Central memory CD8-positive, alpha-beta T cell (primary cell): ENCODE measurements at regions not wholly inside any gene's neighbourhood (a gene's known extent, or its start where the extent isn't known, plus 50 kb on each side); places are given as distances from the start of the nearest gene placed in this dataset.
"Not testable (repeated sequence)": the region's sequence is repeated elsewhere in the genome, so short reads cannot be mapped to it uniquely, and the experiment has no call there.

ENCODE experiments used
- ATAC-seq: fragments of 150-1000 bp; cut with Tn5 transposase; replicated peaks from 2 replicates; pipeline ENCODE4 v1.10.0; 2022; ENCODE audit warnings: mild to moderate bottlenecking, moderate FRiP score, moderate number of reproducible peaks; ENCODE audit not compliant: poor library complexity, severe bottlenecking; ENCODE audit errors: extremely low read depth
- DNase-seq, 2 donors: peaks; one replicate each; pipeline ENCODE4 v3.0.0; 2021; ENCODE audit warnings: low spot score in 2 of 2
- H3K27ac Mint-ChIP-seq: one replicate; pipeline ENCODE4 v1.8.0; 2022; ENCODE audit warnings: low read depth, mild to moderate bottlenecking, moderate library complexity, mixed read lengths
- H3K27me3 Mint-ChIP-seq: one replicate; pipeline ENCODE4 v1.8.0; 2022; ENCODE audit warnings: mixed read lengths
- H3K36me3 Mint-ChIP-seq: one replicate; pipeline ENCODE4 v1.8.0; 2022; ENCODE audit warnings: mild to moderate bottlenecking, moderate library complexity, mixed read lengths; ENCODE audit not compliant: insufficient read depth
- H3K4me1 Mint-ChIP-seq: one replicate; pipeline ENCODE4 v1.8.0; 2022; ENCODE audit warnings: mixed read lengths
- H3K4me3 Mint-ChIP-seq: one replicate; pipeline ENCODE4 v1.8.0; 2022; ENCODE audit warnings: mild to moderate bottlenecking, moderate library complexity, mixed read lengths
- H3K9me3 Mint-ChIP-seq: one replicate; pipeline ENCODE4 v1.8.0; 2022; ENCODE audit warnings: mixed read lengths

- peaks cover under 1% of the 10 kb centered on the region for H3K36me3 Mint-ChIP-seq
- no peaks in the 10 kb centered on the region for H3K4me1 Mint-ChIP-seq
Observed at GRCh38 chr10:6833458-6834011, 253.5 kb upstream of the PRKCQ start.

GRCh38 chr10:6830981-6831380 is 250.9 kb upstream of the PRKCQ start:
- H3K4me1 Mint-ChIP-seq, H3K27ac Mint-ChIP-seq, H3K9me3 Mint-ChIP-seq, ATAC-seq, DNase-seq, H3K4me3 Mint-ChIP-seq, H3K36me3 Mint-ChIP-seq: not testable (repeated sequence)
- H3K27me3 Mint-ChIP-seq = peaks cover 32% of the 10 kb centered on the region

More at GRCh38 chr10:6833458-6834011, 253.5 kb upstream of the PRKCQ start:
- Mint-ChIP-seq H3K27me3 (peaks cover 32% of the 10 kb centered on the region), H3K27ac (no peak overlapping the region), H3K4me3 (no peak overlapping the region), H3K9me3 (no peaks in the 10 kb centered on the region)
- ATAC-seq (no peak), DNase-seq (no peak)

- ATAC-seq, H3K4me3 Mint-ChIP-seq, H3K4me1 Mint-ChIP-seq, H3K9me3 Mint-ChIP-seq, H3K27ac Mint-ChIP-seq, DNase-seq, H3K36me3 Mint-ChIP-seq: not testable (repeated sequence)
- peaks cover 10% of the 10 kb centered on the region for H3K27me3 Mint-ChIP-seq
Observed at GRCh38 chr10:6824793-6825192, 244.7 kb upstream of the PRKCQ start.

- peaks cover 18% of the 10 kb centered on the region for H3K27me3 Mint-ChIP-seq
- peaks cover 3% of the 10 kb centered on the region for H3K36me3 Mint-ChIP-seq
- H3K4me1 Mint-ChIP-seq = no peaks in the 10 kb centered on the region
- DNase-seq = no peak
- no peak overlapping the region for H3K27ac Mint-ChIP-seq
- H3K4me3 Mint-ChIP-seq = no peak overlapping the region
- no peak for ATAC-seq
- no peaks in the 10 kb centered on the region for H3K9me3 Mint-ChIP-seq
Observed at GRCh38 chr10:6823770-6824169, 243.7 kb upstream of the PRKCQ start.

- peak; percentile 19 for ATAC-seq
- peaks cover 3% of the 10 kb centered on the region for H3K36me3 Mint-ChIP-seq
- H3K9me3 Mint-ChIP-seq = no peaks in the 10 kb centered on the region
- no peaks in the 10 kb centered on the region for H3K4me1 Mint-ChIP-seq
- no peak overlapping the region for H3K4me3 Mint-ChIP-seq
- no peak for DNase-seq
- peaks cover 48% of the 10 kb centered on the region for H3K27me3 Mint-ChIP-seq
- no peak overlapping the region for H3K27ac Mint-ChIP-seq
Observed at GRCh38 chr10:6819301-6819700, 239.2 kb upstream of the PRKCQ start.

- H3K4me1 Mint-ChIP-seq = no peaks in the 10 kb centered on the region
- no peak overlapping the region for H3K27ac Mint-ChIP-seq
- H3K9me3 Mint-ChIP-seq = no peaks in the 10 kb centered on the region
- peaks cover 3% of the 10 kb centered on the region for H3K36me3 Mint-ChIP-seq
- DNase-seq (no peak), ATAC-seq (no peak)
- no peak overlapping the region for H3K4me3 Mint-ChIP-seq
- peaks cover 56% of the 10 kb centered on the region for H3K27me3 Mint-ChIP-seq
Observed at GRCh38 chr10:6817770-6818169, 237.7 kb upstream of the PRKCQ start.

GRCh38 chr10:6815346-6815745 is 235.3 kb upstream of the PRKCQ start:
- ATAC-seq (no peak), DNase-seq (no peak)
- Mint-ChIP-seq H3K4me3 (no peak overlapping the region), H3K36me3 (peaks cover 3% of the 10 kb centered on the region), H3K9me3 (no peaks in the 10 kb centered on the region), H3K27ac (no peak overlapping the region), H3K4me1 (no peaks in the 10 kb centered on the region), H3K27me3 (peaks cover 78% of the 10 kb centered on the region)

- no peaks in the 10 kb centered on the region for H3K4me1 Mint-ChIP-seq
- no peaks in the 10 kb centered on the region for H3K9me3 Mint-ChIP-seq
- peaks cover 74% of the 10 kb centered on the region for H3K27me3 Mint-ChIP-seq
- no peak for ATAC-seq
- H3K36me3 Mint-ChIP-seq = no peaks in the 10 kb centered on the region
- no peak overlapping the region for H3K27ac Mint-ChIP-seq
- DNase-seq = no peak
- H3K4me3 Mint-ChIP-seq = no peak overlapping the region
Observed at GRCh38 chr10:6813856-6814255, 233.8 kb upstream of the PRKCQ start.

GRCh38 chr10:6813306-6813705 is 233.2 kb upstream of the PRKCQ start:
- no peak overlapping the region for H3K4me3 Mint-ChIP-seq
- H3K36me3 Mint-ChIP-seq = no peaks in the 10 kb centered on the region
- no peaks in the 10 kb centered on the region for H3K9me3 Mint-ChIP-seq
- DNase-seq = no peak
- H3K27ac Mint-ChIP-seq = no peak overlapping the region
- H3K4me1 Mint-ChIP-seq = no peaks in the 10 kb centered on the region
- H3K27me3 Mint-ChIP-seq = peaks cover 74% of the 10 kb centered on the region
- ATAC-seq = no peak

GRCh38 chr10:6811153-6811552 is 231.1 kb upstream of the PRKCQ start:
- peaks cover 72% of the 10 kb centered on the region for H3K27me3 Mint-ChIP-seq
- DNase-seq = no peak

GRCh38 chr10:6803427-6803783 is 223.3 kb upstream of the PRKCQ start:
- no peak for ATAC-seq
- DNase-seq = no peak
- no peaks in the 10 kb centered on the region for H3K36me3 Mint-ChIP-seq
- no peak overlapping the region for H3K4me3 Mint-ChIP-seq
- H3K27ac Mint-ChIP-seq = no peak overlapping the region
- H3K9me3 Mint-ChIP-seq = no peaks in the 10 kb centered on the region
- H3K27me3 Mint-ChIP-seq = peaks cover 34% of the 10 kb centered on the region
- no peaks in the 10 kb centered on the region for H3K4me1 Mint-ChIP-seq

More at GRCh38 chr10:6811153-6811552, 231.1 kb upstream of the PRKCQ start:
- Mint-ChIP-seq H3K36me3 (no peaks in the 10 kb centered on the region), H3K27ac (no peak overlapping the region), H3K4me1 (no peaks in the 10 kb centered on the region), H3K4me3 (no peak overlapping the region), H3K9me3 (no peaks in the 10 kb centered on the region)
- ATAC-seq = no peak

- Mint-ChIP-seq H3K36me3 (no peaks in the 10 kb centered on the region), H3K27ac (no peak overlapping the region), H3K27me3 (peaks cover 32% of the 10 kb centered on the region)
Observed at GRCh38 chr10:6802759-6803426, 222.8 kb upstream of the PRKCQ start.

GRCh38 chr10:6796231-6796630 is 216.2 kb upstream of the PRKCQ start:
- ATAC-seq (no peak), DNase-seq (no peak)
- Mint-ChIP-seq H3K36me3 (no peaks in the 10 kb centered on the region), H3K27ac (no peak overlapping the region), H3K9me3 (no peaks in the 10 kb centered on the region), H3K4me3 (no peak overlapping the region), H3K4me1 (no peaks in the 10 kb centered on the region), H3K27me3 (peaks cover 35% of the 10 kb centered on the region)

More at GRCh38 chr10:6802759-6803426, 222.8 kb upstream of the PRKCQ start:
- H3K4me3 Mint-ChIP-seq = no peak overlapping the region
- no peak for ATAC-seq
- DNase-seq = no peak
- H3K9me3 Mint-ChIP-seq = no peaks in the 10 kb centered on the region
- no peaks in the 10 kb centered on the region for H3K4me1 Mint-ChIP-seq
